Right ventricle myocardium inferior (tissue), 1 donor: ENCODE measurements at regions not wholly inside any gene's neighbourhood (a gene's known extent, or its start where the extent isn't known, plus 50 kb on each side); places are given as distances from the start of the nearest gene placed in this dataset.
A peak's percentile ranks its signal among the peaks of the same experiment; 100 is the strongest.

Experiments used
- ATAC-seq: fragments of 200-7000 bp; cut with Tn5 transposase; one replicate; pipeline ENCODE4 v1.9.1; 2020; ENCODE audit warnings: mild to moderate bottlenecking, moderate library complexity
- DNase-seq: peaks from one replicate; pipeline ENCODE4 v3.0.0; 2021; ENCODE audit errors: missing footprints
- intact Hi-C: fragments of 100-400 bp; cut with DNase I; formaldehyde crosslinking; loops from one replicate; pipeline ENCODE4 v1.11.0; 2022
- donor health status: DM: no; HTN: yes; CAD: no; lungs with severe emphysema.

DNA sequence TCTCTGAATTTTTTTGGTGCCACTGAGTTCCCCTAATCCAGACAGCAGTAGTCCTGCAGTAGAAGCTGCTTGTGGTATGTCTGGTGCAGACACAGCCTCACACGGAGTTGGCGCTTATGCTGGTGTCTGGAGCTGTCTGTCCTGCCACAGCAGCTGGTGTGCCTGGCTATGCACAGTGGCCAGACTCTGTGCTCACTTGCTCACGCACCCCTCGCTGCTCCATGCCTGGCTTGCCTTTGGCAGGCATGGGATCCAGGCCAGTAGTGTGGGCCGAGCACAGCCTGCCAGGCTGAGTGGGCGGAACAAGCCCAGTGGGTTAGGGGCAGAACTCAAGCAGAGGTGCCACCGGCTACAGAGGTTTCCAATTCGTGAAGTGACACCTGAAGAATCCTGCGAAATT, 845.9 kb upstream of the PCDH9 start:
- intact Hi-C loops, result no loop called here
- DNase-seq (peak; percentile 21), ATAC-seq (no peak)

- DNase-seq (no peak), ATAC-seq (no peak)
- intact Hi-C loops, result no loop called here
These were observed 836.9 kb upstream of the PCDH9 start for GRCh38 chr13:68066879-68067513.

- no peak for ATAC-seq
- intact Hi-C loops, result no loop called here
- no peak for DNase-seq
These were observed 834.0 kb upstream of the PCDH9 start for GRCh38 chr13:68064001-68064770.

DNA sequence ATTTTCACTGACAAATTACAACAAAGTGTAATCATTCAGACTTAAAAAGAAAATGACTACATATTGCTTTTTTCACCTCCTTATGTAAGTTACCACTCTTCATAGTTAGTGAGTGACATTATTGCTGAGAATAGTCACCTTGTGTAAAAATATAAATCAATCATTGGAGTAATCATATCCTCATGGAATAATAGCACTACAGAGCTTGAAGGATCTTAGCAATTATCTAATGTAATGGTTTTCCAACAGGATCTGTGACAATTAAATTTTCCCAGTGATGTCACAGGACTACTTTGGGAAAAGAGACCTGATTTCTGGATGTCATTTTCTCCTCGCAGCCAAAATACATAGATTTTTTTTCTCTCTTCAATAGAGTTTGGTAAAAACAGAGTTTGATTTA, 833.0 kb upstream of the PCDH9 start:
- ATAC-seq (no peak), DNase-seq (no peak)
- intact Hi-C loops, result no loop called here

DNA sequence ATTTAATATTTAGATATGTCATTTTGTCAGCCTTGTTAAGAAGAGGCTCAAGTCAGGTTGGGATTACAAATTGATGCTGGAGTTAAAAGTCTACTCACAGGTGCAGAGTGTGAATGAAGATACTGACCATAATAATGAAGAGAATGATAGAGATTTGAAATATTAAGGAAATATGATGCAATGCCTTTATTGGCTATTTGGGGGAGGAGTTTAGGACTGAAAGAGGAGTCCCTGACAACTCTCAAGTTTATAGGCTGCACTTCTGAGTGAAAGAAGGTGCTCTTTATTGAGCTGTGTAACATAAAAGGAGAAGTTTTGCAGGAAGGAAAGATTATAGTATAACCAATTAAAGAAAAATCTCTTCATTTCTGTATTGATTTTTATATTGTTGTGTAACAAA, 827.7 kb upstream of the PCDH9 start:
- intact Hi-C loops, result no loop called here
- no peak for ATAC-seq
- no peak for DNase-seq

DNA sequence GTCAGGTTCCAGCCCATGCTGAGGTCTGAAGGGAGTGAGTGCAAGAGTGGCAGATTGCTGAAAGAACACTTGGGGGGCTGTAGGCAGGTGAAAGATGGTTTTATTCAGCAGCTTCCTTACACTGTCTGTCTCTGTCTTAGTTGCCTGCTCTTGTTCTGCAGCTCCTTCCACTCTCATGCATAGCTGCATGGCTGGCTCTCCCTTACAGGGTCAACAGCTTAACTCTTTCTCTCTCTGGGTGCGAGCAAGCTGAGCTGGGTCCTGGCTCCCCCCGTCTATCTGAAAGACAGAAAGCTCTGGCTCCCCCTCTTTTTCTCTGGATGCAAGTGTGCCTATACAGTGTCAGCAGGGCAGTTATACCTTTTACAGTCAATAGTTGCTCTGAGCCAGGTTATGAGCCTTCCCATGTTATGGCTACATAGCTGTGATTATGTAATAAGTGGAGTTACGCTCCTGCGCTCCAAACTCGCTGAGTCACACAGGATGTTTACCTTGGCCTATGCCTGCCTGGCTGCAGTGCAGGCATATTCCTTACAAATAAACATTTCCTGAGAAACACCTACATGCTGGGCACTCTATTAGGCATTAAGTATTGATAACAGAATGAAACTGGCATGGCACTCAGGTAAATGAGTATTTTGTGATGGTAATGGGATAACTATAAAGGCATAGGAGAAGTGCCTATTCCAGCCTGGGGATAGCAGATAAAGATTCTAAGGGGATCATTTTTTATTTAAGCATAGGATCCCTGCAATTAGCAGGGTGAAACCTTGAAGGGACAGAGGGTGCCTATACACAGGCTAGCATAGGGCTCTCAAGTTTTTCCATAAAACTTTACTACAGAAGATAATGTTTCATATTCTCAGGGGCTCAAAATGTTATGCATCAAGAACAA, 826.9 kb upstream of the PCDH9 start:
- no peak for ATAC-seq
- no peak for DNase-seq
- intact Hi-C loops, result no loop called here

GRCh38 chr13:68051910-68052309, 821.8 kb upstream of the PCDH9 start:
- intact Hi-C loops, result no loop called here
- DNase-seq, result no peak
- ATAC-seq, result no peak

- no peak for ATAC-seq
- DNase-seq, result no peak
- intact Hi-C loops, result no loop called here
These were observed 820.6 kb upstream of the PCDH9 start for GRCh38 chr13:68050761-68051160.

- intact Hi-C loops, result no loop called here
- no peak for ATAC-seq
These were observed 818.7 kb upstream of the PCDH9 start for GRCh38 chr13:68048802-68049359.

GRCh38 chr13:68047889-68048288, 817.8 kb upstream of the PCDH9 start:
- no peak for DNase-seq
- intact Hi-C loops, result no loop called here
- no peak for ATAC-seq

More at GRCh38 chr13:68048802-68049359, 818.7 kb upstream of the PCDH9 start:
- DNase-seq, result no peak

GRCh38 chr13:68046903-68047302, 816.8 kb upstream of the PCDH9 start:
- intact Hi-C loops, result no loop called here
- ATAC-seq (peak; percentile 60), DNase-seq (no peak)

- ATAC-seq (no peak), DNase-seq (no peak)
- intact Hi-C loops, result no loop called here
These were observed 800.1 kb upstream of the PCDH9 start for GRCh38 chr13:68030152-68030809.

DNA sequence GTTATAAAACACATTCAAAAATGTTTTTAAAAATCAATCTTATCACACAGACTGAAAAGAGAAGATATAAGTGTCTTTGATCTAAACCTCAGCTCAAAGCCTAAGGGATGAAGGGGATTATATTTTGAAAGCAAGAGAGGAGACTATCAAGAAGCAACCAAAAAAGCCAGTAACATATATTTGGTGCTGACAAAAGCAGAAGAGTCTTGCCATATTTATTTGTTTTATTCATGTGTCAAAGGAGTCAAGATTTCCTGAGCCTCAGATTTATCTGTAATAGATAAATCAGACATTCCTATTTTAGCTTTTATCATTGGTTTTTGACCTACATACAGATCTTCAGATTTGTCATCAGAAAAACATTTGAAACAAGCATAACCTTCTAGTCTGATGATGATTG, 798.6 kb upstream of the PCDH9 start:
- DNase-seq (no peak), ATAC-seq (no peak)
- intact Hi-C loops, result no loop called here

GRCh38 chr13:68027306-68027705, 797.2 kb upstream of the PCDH9 start:
- no peak for ATAC-seq
- no peak for DNase-seq
- intact Hi-C loops, result no loop called here

DNA sequence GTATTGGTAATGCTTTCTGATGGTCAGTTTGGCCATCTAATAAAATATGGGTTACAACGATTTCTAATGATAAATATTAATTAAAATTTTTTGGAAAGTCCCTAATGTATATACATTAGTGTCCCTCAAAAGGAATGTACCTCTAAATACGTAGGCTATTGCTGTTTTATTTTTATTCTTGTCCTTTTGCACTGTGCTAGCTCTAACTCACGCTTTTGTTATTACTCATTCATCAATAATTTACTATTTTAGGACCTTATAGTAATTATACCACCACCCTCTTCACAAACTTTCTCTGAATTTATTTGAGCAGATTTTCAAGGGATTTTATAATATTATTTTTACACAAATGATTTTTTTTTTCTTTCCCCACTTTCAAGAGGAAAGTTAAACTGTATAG, 795.9 kb upstream of the PCDH9 start:
- DNase-seq (no peak), ATAC-seq (no peak)
- intact Hi-C loops, result no loop called here

GRCh38 chr13:68025604-68026003, 795.5 kb upstream of the PCDH9 start:
- DNase-seq, result no peak
- intact Hi-C loops, result no loop called here
- peak; percentile 76 for ATAC-seq

DNA sequence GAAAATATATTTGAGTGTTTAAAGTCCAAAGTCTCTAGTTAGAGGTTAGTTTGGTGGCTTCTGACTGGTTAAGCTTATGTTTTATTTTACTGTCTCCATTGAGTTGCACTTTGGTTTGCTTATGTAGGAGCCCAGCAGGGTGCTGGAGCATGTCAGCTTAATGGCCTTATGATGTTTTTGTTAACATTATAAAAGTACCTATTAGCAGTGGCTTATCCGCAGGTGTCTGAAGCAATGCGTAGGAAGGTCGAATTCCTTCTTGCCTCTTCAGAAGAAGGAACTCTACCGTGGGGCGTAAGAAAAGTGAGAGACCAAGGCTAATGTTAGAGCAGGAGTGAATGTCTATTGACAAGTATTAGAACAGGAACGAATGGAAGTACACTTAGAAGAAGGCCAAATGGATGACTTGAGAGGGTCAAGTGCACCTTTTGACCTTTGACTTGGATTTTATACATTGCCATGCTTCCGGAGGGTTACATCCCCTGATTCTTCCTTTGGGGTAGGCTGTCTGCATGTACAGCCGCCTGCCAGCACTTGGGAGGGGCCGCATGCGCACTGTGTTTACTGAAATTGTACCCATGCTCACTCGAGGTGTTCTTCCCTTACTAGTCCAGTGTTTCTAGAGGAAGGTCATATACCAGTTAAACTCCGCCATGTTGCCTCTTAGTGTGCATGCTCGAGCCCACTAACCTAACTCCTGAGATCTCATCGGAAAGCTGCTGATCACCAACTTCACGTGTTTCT, 793.9 kb upstream of the PCDH9 start:
- DNase-seq (no peak), ATAC-seq (no peak)
- intact Hi-C loops, result no loop called here

DNA sequence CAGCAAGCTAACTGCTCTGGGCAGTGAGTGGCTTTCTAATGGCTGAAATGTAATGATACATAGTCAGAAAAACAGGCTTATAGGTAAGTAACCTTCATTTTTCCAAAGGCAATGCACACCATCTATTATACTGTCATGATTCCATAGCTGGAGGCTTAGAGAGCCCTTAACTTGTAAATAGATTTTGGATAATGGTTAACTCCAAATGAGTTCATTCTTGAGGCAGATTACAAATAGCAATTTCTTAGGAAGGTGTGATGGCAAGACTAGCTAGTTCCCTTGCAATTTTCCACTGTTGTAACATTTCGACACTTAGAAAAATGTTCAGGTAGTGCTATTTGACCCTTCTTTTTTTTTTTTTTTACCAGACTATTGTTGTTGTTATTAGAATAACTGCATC, 789.8 kb upstream of the PCDH9 start:
- intact Hi-C loops, result no loop called here
- ATAC-seq, result no peak
- no peak for DNase-seq
